ENCODE measurements at regions not wholly inside any gene's neighbourhood (a gene's known extent, or its start where the extent isn't known, plus 50 kb on each side); places are given as distances from the start of the nearest gene placed in this dataset.

DNA sequence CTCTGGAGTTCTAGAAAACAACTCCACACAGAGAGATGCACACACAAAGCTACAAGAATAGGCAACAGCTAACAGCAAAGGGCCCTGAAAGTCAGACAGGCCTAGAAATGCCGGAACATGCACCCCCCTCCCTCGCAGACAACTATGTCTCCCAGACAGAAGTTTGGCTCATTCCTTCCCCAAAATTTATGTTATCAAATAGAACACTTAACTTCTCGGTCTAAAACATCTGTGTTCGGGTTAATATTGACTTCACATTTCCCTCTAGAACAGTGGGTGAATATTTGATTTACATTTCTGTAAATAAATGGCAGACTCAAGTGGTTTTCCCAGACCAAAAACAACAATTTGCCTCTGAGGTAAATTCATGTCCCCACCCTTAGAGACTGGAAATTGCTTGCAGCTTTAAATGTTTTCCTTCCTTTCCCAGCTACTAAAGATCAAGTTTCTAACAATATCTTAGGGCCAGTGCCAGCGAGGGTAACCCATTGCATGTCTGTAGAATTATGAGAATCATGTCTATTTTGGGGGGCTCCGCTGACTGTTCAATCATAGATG, 92.5 kb upstream of the INHBA start:
- no peak for DNase-seq (ENCODE audit: low read depth in 2 of 2)

DNA sequence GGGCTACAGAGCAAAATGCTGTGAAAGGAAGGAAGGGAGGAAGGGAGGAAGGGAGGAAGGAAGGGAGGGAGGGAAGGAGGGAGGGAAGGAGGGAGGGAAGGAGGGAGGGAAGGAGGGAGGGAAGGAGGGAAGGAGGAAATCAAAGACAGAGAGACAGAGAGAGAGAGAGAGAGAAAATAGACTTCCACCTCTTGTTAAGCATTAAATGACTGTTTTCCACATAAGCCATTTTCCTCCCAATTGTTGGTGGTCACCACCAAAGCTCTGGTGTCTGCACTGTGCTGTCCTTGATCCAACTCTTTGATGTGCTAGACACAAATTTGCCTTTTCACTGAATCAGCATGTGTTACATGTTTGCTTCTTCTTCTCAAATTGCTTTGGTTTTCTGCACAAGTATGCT, 90.7 kb upstream of the INHBA start:
- no peak for DNase-seq (ENCODE audit: low read depth in 2 of 2)

DNA sequence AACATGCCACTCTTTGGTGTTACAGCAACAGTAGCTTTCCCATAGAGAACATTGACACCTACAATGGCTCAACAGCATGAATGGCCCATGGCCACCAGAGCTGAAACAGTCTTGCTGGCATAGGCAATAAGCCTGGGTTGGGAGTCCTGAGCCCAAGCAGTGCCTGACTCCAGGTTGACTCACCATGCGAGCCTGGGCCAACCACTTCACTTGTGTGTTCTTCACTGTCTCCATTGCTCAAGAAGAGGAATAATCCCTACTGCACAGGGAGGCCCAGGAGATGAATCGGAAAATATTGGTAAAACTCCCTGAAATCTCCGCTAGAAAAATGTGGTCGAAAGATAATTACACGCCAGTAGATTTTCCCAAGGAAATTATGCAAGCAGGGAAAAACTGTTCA, 89.2 kb upstream of the INHBA start:
- no peak for DNase-seq (ENCODE audit: low read depth in 2 of 2)

DNA sequence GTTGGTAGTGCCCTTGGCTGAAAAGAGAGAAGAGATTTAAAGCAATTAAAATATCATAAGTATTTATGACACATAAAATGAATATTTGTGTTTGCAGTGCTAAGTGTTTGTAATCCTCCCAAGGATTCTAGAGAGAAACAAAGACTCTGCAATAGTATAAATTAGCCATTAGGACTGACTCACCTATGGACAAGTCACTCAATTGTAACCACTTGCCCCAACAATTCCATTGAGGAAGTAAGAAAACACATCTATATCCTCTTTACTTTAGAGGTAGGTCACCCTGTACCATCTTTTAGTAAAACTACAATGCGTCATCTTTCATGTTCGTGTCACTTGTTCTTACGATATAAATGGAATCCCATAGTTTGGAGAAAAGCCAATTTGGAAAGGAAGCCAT, 85.7 kb upstream of the INHBA start:
- DNase-seq (ENCODE audit: low read depth in 2 of 2) = no peak

DNA sequence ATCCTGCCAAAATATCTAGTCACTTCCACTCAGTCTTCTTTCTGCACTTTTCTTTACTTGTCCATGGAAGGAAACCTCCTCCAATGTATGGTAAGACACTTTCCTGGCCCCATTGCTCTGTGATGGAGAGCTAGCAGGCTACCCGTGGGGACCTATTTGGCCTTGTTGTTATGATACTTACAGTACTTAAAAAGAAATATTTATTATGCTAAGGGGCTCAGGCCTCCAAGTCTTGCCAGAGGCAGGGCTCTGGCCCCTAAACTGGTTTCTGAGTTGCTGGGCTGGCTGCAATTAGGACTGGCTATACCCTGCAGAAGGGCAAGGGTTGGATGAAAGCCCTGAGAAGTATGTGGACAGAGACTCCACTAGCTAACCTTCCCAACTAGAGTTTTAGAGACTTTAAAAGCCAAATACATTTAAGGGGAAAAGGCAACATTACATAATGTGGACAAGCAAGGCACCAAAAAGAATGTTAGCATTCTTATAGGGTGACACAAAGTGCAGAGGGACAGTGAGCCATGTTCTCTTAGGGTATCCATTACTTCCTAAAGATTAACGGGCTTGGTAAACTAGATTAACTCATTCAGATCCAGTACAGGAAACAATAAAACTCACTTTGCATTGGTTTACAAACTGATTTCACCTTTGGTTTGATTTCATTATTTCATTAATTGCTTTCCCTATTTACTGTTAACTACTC, 84.9 kb upstream of the INHBA start:
- no peak for DNase-seq (ENCODE audit: low read depth in 2 of 2)

DNA sequence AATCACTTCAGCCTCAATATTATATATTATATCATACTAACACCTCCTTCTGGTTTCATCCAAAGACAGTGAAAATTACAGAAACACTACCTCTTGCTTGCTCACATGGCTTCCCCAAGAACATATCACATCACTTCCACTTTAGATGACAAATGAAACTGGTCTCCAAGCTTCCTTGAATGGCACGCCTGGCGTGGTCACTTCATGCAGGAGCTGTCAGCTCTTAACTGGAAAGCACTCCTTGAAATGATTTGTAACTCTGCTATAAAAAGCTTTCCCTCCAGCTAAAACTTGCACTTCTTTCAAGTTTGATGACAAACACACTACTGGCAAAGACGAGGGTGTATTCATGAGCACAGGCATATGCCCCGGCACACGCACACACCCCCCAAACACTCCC, 84.1 kb upstream of the INHBA start:
- DNase-seq (ENCODE audit: low read depth in 2 of 2) = no peak

DNA sequence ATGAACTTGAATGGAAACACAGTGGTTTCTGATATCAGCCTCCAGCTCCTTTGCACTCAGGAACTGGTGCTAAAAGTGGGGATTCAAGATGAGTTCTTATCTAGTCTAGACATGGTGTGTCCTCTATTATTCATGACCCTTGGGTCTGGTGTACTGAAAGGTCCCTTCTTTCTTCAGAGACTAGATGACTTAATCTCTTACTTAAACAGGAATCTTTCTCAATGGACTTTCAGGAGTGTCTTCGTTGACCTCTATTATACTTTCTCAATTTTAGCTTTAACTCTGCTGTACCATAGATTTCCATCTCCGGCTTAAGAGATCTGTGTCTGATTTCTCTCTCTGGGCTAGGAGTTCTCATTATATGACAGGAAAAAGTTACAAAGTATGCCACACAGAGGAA, 83.5 kb upstream of the INHBA start:
- DNase-seq (ENCODE audit: low read depth in 2 of 2) = no peak

DNA sequence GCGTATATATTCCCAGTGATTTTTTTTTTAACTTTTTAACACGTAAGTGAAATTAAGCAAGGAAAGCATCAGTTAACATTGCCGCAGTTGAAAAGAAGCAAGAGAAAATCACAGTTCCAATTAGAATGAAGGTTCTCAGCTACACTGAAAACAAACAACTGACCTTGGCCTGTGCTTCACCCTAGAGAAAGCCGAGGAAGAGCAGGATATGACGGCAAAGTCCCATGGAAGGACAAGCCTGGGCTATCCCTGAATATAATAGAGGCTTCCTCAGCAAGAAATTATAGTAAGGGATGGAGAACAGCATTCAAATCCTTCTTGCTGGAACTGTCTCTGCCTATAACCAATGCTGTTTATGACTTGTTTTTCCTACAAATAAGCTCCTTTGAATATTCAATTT, 83.0 kb upstream of the INHBA start:
- no peak for DNase-seq (ENCODE audit: low read depth in 2 of 2)

DNA sequence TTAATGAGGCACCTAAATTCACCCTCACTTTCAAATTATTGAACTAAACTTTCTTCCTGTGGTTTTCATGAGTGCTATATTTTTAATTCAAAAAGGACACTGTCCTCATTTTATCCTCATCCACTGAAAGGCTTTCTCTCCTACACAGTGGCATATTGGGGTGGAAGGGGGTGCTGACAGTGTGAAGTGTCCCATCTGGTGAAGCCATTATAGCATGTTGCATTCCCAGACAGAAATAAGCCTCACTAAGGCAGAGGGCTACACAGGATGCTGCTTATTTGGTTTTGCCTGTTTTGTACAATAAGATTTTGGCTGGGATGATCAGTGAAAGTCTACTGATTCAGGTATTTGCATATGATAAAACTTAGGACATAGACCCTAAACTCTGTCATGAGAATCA, 82.4 kb upstream of the INHBA start:
- no peak for DNase-seq (ENCODE audit: low read depth in 2 of 2)

DNA sequence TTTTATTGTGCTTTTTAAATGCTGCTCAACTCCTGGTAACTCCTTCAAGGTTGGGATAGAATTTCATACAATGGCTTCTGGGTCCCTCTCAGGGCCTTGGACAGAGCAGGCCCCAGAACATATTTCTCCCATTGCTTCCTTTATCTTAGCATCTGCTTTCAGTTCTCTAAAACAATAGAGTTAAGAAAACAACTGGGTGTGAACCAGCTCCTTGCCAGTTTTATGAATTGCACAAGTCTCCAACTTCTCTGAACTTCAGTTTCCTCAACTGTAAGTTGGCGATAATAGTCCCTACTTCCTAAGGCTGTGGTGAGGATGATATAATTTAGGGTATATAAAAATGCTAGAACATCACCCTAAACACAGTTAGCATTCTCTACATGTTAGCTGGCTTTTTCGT, 77.0 kb upstream of the INHBA start:
- no peak for DNase-seq (ENCODE audit: low read depth in 2 of 2)

DNA sequence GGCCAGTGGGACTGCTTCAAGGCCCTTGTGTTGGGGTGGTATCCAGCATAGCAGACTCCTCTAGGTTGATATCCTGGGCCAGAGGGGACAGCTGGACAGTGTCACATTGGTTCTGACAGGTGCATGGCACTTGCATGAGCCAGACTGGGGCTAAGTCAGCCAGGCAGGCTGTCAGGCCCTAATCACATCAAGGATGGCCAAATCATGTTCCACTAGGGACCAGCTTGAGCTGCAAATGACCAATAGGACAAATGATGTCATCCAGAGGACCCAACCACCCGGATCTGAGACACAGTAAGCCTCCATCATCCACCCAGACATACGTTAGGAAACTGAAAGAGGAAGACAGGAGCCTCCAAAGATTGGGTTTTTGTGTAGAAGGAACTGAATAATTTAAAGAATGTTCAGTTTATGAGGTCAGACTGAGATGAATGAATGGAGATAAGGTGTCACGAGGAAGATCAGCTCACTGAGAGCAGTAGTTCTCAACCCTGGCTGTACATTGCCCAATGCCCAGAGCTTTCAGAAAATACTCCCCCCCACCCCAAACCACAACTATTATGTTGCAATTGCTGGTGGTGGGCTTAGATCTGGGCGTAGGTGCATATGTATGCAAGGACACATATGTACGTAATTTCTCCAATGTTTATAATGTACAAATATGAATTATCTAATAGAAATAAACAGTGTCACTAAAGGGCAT, 75.2 kb upstream of the INHBA start:
- no peak for DNase-seq (ENCODE audit: low read depth in 2 of 2)

DNA sequence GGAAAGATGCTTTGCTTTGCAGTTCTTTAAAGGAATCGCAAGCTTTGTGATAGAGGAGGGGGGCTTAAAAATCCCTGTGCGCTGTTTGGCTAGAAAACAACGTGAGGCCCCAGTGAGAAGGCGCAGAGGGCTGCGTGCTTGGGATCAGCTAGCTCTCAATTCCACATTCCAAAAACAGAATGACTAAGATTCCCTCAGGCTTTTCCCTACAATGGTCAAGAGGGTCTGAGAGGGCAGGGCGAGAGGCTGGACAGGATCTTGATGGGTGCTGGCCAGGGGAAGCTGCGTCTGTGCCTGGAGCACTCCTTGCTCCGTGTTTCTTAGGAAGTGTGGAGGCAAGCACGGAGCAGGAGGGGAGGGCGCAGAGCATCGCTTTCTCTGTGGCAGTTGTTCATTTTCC, 72.1 kb upstream of the INHBA start:
- DNase-seq (ENCODE audit: low read depth in 2 of 2) = no peak

DNA sequence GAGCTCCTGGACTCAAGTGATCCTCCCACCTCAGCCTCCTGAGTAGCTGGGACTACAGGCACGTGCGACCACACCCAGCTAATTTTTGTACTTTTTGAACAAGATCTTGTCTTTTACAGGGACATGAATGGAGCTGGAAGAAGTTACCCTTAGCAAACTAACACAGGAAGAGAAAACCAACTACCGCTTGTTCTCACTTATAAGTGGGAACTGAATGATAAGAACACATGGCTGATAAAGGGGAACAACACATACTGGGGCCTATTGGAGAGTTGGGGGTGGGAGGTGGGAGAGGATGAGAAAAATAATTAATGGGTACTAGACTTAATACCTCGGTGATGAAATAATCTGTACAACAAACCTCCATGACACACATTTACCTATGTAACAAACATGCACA, 70.9 kb upstream of the INHBA start:
- no peak for DNase-seq (ENCODE audit: low read depth in 2 of 2)

DNA sequence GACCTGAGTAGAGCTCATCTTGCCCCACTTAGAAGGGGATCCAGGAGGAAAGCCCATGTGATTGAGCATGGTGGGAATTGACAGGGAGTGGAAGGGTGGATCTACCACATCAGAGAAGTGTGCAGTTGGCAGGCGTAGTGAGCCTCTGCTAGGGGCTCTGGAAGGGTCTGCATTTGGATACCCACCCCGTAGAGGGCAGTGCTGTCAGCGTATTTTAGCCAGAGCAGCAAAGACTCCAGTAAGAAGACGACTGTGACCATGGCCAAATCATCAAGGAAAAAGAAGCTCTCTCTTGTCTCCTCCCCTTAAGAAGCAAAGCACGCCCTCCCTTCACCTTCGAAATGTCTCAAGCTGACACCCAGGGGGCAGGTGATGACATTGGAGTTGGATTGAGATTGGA, 68.8 kb upstream of the INHBA start:
- DNase-seq (ENCODE audit: low read depth in 2 of 2) = no peak

DNA sequence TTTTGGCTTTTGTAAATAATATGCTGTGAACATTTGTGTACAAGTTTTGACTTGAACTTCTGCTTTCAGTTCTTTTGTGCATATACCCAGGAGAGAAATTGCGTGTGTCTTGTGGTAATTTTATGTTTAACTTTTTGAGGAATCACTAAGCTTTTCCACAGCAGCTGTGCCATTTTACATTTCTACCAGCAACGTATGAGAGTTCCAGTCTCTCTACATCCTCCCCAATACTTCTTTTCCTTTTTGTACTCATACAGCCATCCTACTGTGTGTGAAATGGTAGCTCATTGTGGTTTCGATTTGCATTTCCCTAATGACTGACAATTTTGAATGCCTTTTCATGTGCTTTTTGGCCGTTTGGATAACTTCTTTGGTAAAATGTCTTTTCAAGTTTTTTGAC, 66.3 kb upstream of the INHBA start:
- no peak for DNase-seq (ENCODE audit: low read depth in 2 of 2)

DNA sequence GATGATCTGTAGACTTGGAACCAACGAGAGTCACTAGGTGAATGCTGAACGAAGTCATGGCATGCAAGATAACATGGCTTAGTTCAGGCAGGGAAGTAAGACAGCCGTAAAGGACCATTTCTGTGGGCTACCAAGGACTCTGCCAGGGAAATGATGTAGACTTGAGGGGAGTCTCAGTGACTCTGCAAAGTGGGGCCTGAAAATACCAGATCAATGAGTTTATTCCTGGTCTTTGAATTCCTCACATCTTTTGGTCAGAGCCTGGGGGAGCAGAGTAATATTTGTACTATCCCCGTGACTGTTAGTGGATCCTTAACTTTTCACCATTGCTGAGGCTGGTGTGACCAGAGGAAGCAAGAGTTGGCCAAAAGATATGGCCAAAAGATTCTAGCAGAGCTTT, 60.7 kb upstream of the INHBA start:
- DNase-seq (ENCODE audit: low read depth in 2 of 2) = no peak

DNA sequence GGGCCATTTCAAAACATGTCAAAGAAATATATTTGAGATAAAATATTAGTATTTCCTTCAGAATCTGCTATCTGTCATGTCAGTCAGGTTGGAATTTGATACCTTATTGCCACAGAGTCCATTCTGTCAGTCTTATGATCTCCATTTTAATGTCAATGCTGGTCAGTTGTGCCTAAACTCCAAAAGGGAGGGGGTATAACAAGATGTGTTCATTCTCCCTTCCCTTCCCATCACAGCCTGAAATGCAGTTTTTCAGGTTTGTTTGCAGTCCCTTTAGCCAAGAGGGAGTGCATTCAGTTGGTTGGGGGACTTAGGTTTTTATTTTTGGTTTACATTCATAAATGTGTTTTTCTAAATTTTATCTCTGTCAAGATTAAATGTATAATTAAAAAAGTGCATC, 59.8 kb upstream of the INHBA start:
- DNase-seq (ENCODE audit: low read depth in 2 of 2) = no peak

DNA sequence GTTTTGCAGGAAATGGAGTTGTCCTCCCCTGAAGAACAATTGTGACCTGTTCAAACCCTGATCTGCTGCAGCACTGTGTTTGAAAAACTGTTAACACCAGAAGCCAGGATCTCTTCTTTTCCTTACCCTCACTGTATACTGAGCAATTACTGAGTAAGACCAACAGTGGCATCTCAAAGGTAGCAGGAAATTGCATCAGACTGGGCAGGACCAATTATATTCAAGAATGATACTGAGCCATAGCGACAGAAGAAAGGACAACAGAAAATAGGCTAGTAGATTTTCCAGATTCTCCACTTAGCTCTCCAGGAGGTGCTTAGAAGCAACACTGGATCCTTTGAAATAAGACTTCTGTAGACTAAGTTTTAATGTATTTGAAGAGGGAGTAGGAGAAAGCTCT, 57.4 kb upstream of the INHBA start:
- no peak for DNase-seq (ENCODE audit: low read depth in 2 of 2)

DNA sequence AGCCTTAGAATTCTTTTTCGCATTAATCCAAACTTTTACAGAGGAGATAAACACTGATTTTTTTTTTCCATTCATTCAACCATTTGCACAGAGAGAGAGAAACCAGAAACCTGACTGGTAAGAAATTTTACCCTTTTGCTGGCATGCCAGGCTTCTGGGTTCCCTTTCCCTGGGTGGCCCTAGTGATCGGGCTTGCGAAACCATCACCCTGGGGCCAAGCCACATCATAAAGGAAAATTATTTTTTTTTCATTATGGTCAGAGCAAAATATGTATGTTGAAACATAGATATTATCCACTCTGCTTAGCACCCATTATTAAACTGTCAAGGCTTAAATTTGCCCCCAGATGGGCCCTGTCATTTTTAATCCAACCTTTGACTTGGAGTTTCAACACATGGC, 55.4 kb upstream of the INHBA start:
- no peak for DNase-seq (ENCODE audit: low read depth in 2 of 2)

DNA sequence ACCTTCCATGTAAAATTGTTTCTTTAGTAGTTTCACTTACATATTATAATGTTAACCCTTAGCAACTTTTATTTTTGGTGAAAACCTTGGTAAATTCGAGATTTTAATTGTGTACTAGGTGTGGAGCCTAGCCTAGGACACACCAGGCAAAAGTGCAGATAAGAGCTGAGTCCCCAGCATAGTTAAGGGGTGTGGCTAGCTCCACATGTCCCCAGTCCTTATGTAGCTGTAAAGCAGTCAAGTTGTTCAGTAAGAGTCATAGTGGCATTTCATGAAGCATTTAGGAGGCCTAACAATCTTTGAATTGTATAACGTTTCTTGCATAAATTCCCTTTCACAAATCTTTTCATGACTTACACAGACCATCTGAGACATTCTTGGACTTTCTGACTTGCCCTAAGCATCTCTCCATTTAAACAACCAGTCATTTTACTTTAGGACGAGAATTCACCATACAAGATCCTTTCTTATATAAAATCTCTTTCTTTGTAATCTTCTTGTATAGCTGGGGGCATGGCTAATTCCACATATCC, 53.8 kb upstream of the INHBA start:
- no peak for DNase-seq (ENCODE audit: low read depth in 2 of 2)

DNA sequence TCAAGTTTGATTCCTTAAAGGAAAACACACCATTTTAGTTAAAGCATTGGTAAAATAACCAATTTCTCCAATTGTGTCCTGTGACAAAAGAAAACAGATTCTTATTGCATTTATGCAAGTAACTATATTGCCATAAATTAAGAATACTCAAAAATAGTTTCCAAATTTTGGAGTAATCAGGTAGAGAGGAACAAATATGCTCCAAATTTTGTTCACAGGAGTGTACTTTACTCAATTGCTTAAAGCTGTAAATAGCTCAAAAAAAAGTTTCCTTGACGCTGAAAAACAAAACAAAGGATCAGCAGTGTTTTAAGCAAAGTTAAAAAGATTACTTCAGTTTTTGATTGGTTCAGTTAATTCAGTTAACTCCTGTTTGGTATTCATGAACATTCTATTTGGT, 52.2 kb upstream of the INHBA start:
- DNase-seq (ENCODE audit: low read depth in 2 of 2) = no peak

DNA sequence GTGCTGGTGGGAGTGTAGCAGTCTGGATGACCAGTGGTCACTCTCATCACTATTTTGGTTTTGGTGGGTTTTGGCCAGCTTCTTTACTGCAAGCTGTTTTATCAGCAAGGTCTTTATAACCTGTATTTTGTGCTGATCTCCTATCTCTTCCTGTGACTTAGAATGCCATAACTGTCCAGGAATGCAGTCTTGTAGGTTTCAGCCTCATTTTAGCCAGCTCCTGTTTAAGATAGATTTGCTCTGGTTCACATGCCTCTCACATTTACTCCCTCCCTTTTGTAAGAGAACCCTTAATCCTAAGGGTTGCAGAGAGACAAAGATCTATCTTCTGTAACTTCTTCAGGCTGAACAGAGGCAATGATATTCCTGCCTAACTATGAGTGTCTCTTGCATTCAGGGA, 51.2 kb upstream of the INHBA start:
- no peak for DNase-seq (ENCODE audit: low read depth in 2 of 2)

Measured in stimulated activated CD4-positive, alpha-beta T cell treated with anti-CD3 and anti-CD28 coated beads, Interleukin-1b, Interleukin-23, amount 100 ng/mL, for 1 hour (primary cell).